HG02840 (cell line): ENCODE measurements at regions not wholly inside any gene's neighbourhood (a gene's known extent, or its start where the extent isn't known, plus 50 kb on each side); places are given as distances from the start of the nearest gene placed in this dataset.
"Not testable (repeated sequence)": the region's sequence is repeated elsewhere in the genome, so short reads cannot be mapped to it uniquely, and the experiment has no call there.

Experiments
- ATAC-seq: cut with Tn5 transposase; IDR thresholded peaks from one replicate; pipeline ENCODE4 v1.9.1; 2021; ENCODE audit warnings: mild to moderate bottlenecking, moderate library complexity, moderate number of reproducible peaks; ENCODE audit not compliant: unreplicated experiment, low FRiP score

GRCh38 chr1:196007763-196008162, 600.5 kb downstream of the KCNT2 start:
- ATAC-seq: no peak

GRCh38 chr1:196005426-196005825, 602.8 kb downstream of the KCNT2 start:
- no peak for ATAC-seq

- not testable (repeated sequence) for ATAC-seq
Observed at GRCh38 chr1:196004388-196004787, 603.9 kb downstream of the KCNT2 start.

- no peak for ATAC-seq
Observed at GRCh38 chr1:196002906-196003305, 605.3 kb downstream of the KCNT2 start.

GRCh38 chr1:196002296-196002695, 605.9 kb downstream of the KCNT2 start:
- not testable (repeated sequence) for ATAC-seq

GRCh38 chr1:196001188-196001587, 607.1 kb downstream of the KCNT2 start:
- ATAC-seq: no peak

GRCh38 chr1:195999022-195999421, 609.2 kb downstream of the KCNT2 start:
- ATAC-seq: no peak

- ATAC-seq: no peak
Observed at GRCh38 chr1:195981448-195982139, 626.6 kb downstream of the KCNT2 start.

- ATAC-seq: no peak
Observed at GRCh38 chr1:195979646-195980045, 628.6 kb downstream of the KCNT2 start.

- no peak for ATAC-seq
Observed at GRCh38 chr1:195973311-195973904, 634.8 kb downstream of the KCNT2 start.

- no peak for ATAC-seq
Observed at GRCh38 chr1:195971589-195971988, 636.7 kb downstream of the KCNT2 start.

- ATAC-seq: no peak
Observed at GRCh38 chr1:195970209-195970608, 638.0 kb downstream of the KCNT2 start.

- no peak for ATAC-seq
Observed at GRCh38 chr1:195965475-195965874, 642.8 kb downstream of the KCNT2 start.

- no peak for ATAC-seq
Observed at GRCh38 chr1:195965036-195965435, 643.2 kb downstream of the KCNT2 start.

GRCh38 chr1:195964516-195964915, 643.7 kb downstream of the KCNT2 start:
- no peak for ATAC-seq

- no peak for ATAC-seq
Observed at GRCh38 chr1:195962051-195962450, 646.2 kb downstream of the KCNT2 start.

GRCh38 chr1:195960580-195960979, 647.7 kb downstream of the KCNT2 start:
- ATAC-seq: no peak

GRCh38 chr1:195958131-195958530, 650.1 kb downstream of the KCNT2 start:
- no peak for ATAC-seq

- ATAC-seq: no peak
Observed at GRCh38 chr1:195956845-195957244, 651.4 kb downstream of the KCNT2 start.

GRCh38 chr1:195954848-195955247, 653.4 kb downstream of the KCNT2 start:
- no peak for ATAC-seq

- ATAC-seq: no peak
Observed at GRCh38 chr1:195951313-195951712, 656.9 kb downstream of the KCNT2 start.
